Astrocyte of the cerebellum (primary cell): ENCODE measurements at regions not wholly inside any gene's neighbourhood (a gene's known extent, or its start where the extent isn't known, plus 50 kb on each side); places are given as distances from the start of the nearest gene placed in this dataset.
"Not testable (repeated sequence)": the region's sequence is repeated elsewhere in the genome, so short reads cannot be mapped to it uniquely, and the experiment has no call there.

Source experiments
- DNase-seq: peaks from one replicate; pipeline ENCODE4 v3.0.0-alpha.2; 2011; ENCODE audit warnings: low read depth
- H3K4me3 ChIP-seq: 2 replicates; pipeline ENCODE4 v1.5.1; 2011; ENCODE audit warnings: mild to moderate bottlenecking, low read depth, low read length, moderate library complexity
- CTCF ChIP-seq: IDR thresholded peaks from 2 replicates; pipeline ENCODE4 v1.5.1; 2012; ENCODE audit warnings: low read length, low read depth, moderate library complexity, mild to moderate bottlenecking; ENCODE audit errors: missing control alignments
- in situ Hi-C: cut with HindIII; loops from 2 replicates; pipeline ENCODE4 v1.10.0; 2017; ENCODE audit warnings: low sequenced_read_pairs

- H3K4me3 ChIP-seq, in situ Hi-C loops, DNase-seq: not testable (repeated sequence)
These were observed 83.0 kb downstream of the POTEC start for GRCh38 chr18:14460364-14460763.

- DNase-seq, H3K4me3 ChIP-seq, in situ Hi-C loops: not testable (repeated sequence)
These were observed 83.6 kb downstream of the POTEC start for GRCh38 chr18:14459826-14460225.

GRCh38 chr18:14458009-14458945, 85.1 kb downstream of the POTEC start:
- in situ Hi-C loops, DNase-seq, H3K4me3 ChIP-seq: not testable (repeated sequence)
- peak; percentile 15 for TF ChIP-seq CTCF

GRCh38 chr18:14450637-14451009, 92.8 kb downstream of the POTEC start:
- DNase-seq, in situ Hi-C loops: not testable (repeated sequence)
- H3K4me3 ChIP-seq: peak overlapping the region; percentile 29

- DNase-seq, in situ Hi-C loops: not testable (repeated sequence)
- H3K4me3 ChIP-seq: peak overlapping the region; percentile 10
These were observed 93.3 kb downstream of the POTEC start for GRCh38 chr18:14449995-14450636.

GRCh38 chr18:14449062-14449461, 94.3 kb downstream of the POTEC start:
- in situ Hi-C loops, H3K4me3 ChIP-seq, DNase-seq: not testable (repeated sequence)

GRCh38 chr18:14447715-14448114, 95.7 kb downstream of the POTEC start:
- DNase-seq, in situ Hi-C loops, H3K4me3 ChIP-seq: not testable (repeated sequence)

GRCh38 chr18:14435460-14435859, 107.9 kb downstream of the POTEC start:
- in situ Hi-C loops, DNase-seq, H3K4me3 ChIP-seq: not testable (repeated sequence)

- DNase-seq, H3K4me3 ChIP-seq, in situ Hi-C loops: not testable (repeated sequence)
These were observed 111.0 kb downstream of the POTEC start for GRCh38 chr18:14432371-14432770.

- peak overlapping the region; percentile 42 for H3K4me3 ChIP-seq
- in situ Hi-C loops: not testable (repeated sequence)
- peak; percentile 13 for DNase-seq
These were observed 112.3 kb downstream of the POTEC start for GRCh38 chr18:14431031-14431521.

GRCh38 chr18:14415806-14416205, 127.6 kb downstream of the POTEC start:
- in situ Hi-C loops, DNase-seq, H3K4me3 ChIP-seq: not testable (repeated sequence)
- peak; percentile 4 for TF ChIP-seq CTCF

GRCh38 chr18:14415399-14415798, 128.0 kb downstream of the POTEC start:
- in situ Hi-C loops, H3K4me3 ChIP-seq, DNase-seq: not testable (repeated sequence)

GRCh38 chr18:14395533-14395932, 147.9 kb downstream of the POTEC start:
- DNase-seq, H3K4me3 ChIP-seq, in situ Hi-C loops: not testable (repeated sequence)

- in situ Hi-C loops, DNase-seq, H3K4me3 ChIP-seq: not testable (repeated sequence)
These were observed 149.8 kb downstream of the POTEC start for GRCh38 chr18:14393563-14394103.

- H3K4me3 ChIP-seq, DNase-seq, in situ Hi-C loops: not testable (repeated sequence)
These were observed 150.8 kb downstream of the POTEC start for GRCh38 chr18:14392604-14393003.
